KBM-7 (cell line): ENCODE measurements at regions not wholly inside any gene's neighbourhood (a gene's known extent, or its start where the extent isn't known, plus 50 kb on each side); places are given as distances from the start of the nearest gene placed in this dataset.
A peak's percentile ranks its signal among the peaks of the same experiment; 100 is the strongest.

Experiments
- DNase-seq: peaks from one replicate; pipeline ENCODE4 v3.0.0-alpha.2; 2015
- in situ Hi-C: fragments of 300-500 bp; cut with MboI; formaldehyde crosslinking; loops from 2 replicates; pipeline ENCODE4 v1.14.3; 2020; ENCODE audit warnings: low sequenced_read_pairs, low pct_unique_long_range_greater_than_20kb, mixed read lengths

DNA sequence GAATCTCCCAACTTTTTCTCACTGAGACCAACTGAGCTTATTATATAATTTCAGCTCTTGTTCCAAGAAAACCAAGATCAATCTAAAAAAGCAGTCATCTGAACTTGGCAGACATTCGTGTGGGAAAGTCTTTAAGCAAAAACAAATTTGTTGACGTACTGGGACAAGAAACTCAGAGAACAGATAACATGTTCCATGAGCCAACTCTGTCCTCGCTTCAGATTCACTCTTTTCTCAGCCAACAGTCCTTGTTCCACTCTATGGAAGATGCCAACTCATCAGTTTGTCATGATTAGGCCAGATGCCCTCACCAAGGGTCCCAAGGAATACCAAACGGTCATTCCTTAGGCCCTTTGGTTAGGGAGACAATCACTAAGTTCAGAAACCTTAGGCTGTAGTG lies 224.2 kb upstream of the CTAGE1 start:
- DNase-seq = no peak
- in situ Hi-C loops = no loop called here

DNA sequence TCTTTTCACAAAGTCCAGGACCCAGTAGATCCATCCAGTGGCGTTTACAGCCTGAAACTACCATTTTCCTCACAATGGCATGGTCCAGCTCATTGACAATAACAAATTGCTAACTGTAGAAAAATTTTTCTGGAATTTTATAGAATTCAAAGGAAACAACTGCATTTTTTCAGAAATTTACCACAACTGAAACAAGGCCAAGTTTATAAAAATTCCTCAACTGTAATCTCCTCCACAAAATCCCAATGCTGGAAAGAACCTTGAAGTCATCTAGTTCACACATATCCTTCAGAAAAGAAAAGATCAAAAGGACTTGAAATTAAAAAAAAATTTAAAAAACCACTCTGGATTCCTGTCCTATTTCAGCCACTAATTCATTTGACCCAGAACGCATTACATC lies 226.0 kb upstream of the CTAGE1 start:
- in situ Hi-C loops = no loop called here
- no peak for DNase-seq

DNA sequence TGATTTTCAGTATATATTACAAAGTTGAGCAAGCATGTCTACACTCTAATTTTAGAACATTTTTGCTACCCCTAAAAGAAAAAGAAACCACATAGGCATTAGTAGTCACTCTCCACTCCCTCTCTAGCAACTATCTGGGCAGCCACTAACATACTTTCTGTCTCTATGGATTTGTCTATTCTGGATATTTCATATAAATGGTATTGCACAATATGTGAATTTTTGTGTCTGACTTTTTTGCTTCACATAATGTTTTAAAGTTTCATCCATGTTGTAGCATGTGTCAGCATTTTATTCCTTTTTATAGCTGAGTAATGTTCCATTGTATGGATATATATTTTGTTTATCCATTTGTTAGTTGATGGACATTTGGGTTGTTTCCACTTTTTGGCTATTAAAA lies 232.5 kb upstream of the CTAGE1 start:
- no peak for DNase-seq
- in situ Hi-C loops = no loop called here

DNA sequence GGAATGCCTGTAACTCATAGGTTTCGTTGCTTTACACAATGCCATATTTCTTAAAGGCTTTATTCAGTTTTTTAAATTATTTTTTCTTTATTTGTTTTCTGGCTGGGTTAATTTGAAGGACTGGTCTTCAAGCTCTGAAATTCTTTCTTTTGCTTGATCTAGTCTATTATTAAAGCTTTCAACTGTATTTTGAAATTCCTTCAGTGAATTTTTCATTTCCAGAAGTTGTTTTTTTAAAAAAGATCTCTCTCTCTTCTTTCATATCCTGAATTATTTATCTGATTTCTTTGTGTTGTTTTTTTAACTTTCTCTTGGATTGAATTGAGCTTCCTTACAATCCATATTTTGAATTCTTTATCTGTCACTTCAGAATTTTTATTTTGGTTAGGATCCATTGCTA lies 239.9 kb upstream of the CTAGE1 start:
- DNase-seq = no peak
- in situ Hi-C loops = no loop called here

DNA sequence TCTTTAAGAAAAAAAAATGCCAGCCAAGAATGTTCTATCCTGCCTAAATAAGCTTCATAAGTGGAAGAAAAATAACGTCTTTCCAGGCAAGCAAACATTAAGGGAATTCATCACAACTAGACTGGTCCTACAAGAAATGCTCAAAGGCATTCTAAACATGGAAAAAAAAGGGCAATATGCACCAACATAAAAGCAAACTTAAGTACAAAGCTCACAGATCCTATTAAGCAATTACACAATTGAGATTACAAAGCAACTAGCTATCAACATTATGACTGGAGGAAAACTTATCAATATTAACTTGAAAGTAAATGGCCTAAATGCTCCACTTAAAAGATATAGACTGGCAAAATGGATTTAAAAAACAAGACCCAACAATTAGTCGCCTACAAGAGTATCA lies 240.6 kb upstream of the CTAGE1 start:
- in situ Hi-C loops = no loop called here
- no peak for DNase-seq

DNA sequence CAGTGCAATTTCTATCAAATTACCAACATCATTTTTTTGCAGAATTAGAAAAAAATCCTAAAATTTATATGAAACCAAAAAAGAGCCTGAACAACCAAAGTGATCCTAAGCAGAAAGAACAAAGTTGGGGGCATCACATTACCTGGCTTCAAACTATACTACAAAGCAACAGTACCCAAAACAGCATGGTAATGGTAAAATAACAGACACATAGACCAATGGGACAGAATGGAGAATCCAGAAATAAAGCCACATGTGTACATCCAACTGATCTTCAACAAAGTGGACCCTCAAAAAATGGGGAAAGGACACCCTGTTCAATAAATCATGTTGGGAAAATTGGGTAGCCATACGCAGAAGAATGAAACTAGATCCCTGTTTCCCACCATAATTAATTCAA lies 245.7 kb upstream of the CTAGE1 start:
- no peak for DNase-seq
- in situ Hi-C loops = no loop called here

DNA sequence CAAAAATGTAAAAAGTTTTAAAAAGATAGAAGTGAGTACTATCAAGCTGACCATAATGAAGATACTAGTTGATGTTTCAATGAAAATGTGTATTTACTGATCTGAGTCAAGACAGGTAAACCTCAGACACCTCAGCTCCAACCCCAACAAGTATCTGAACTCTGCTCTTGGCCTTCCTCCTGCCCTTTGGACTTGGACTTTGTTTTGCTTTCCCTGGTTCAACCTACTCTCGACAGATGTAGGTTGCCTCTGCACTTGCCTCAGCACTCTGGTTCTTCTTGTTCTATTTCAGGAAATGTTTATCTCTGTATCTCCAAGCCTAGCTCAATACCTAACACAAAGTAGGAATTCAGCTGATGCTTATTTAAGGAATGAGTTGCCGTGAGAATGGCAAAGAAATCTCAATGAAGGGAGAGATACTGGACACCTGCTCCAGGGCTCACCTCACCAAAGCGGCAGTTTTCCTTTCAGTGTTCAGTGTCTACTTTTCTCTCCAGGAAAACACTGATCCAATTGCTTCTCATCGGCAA lies 248.8 kb upstream of the CTAGE1 start:
- no peak for DNase-seq
- in situ Hi-C loops = no loop called here

DNA sequence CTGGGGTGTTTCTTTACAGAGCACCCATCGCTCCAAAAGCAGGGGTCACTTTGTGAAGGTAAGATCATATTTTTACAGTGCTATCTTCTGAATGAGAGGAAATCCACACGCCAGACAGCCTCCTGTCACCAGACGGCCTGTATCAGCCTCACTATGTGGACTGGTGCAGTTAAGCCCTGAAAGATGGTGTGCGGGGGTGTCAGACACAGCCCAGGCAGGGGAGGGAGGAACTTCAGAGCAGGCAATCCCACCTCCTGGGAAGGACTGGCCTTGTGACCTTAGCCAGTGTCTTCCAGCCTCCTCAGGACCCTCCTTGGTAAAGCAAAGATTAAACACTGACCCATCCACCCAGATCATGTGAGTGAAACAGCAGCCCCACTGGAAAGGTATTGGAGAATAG lies 249.4 kb upstream of the CTAGE1 start:
- in situ Hi-C loops = no loop called here
- DNase-seq = no peak

DNA sequence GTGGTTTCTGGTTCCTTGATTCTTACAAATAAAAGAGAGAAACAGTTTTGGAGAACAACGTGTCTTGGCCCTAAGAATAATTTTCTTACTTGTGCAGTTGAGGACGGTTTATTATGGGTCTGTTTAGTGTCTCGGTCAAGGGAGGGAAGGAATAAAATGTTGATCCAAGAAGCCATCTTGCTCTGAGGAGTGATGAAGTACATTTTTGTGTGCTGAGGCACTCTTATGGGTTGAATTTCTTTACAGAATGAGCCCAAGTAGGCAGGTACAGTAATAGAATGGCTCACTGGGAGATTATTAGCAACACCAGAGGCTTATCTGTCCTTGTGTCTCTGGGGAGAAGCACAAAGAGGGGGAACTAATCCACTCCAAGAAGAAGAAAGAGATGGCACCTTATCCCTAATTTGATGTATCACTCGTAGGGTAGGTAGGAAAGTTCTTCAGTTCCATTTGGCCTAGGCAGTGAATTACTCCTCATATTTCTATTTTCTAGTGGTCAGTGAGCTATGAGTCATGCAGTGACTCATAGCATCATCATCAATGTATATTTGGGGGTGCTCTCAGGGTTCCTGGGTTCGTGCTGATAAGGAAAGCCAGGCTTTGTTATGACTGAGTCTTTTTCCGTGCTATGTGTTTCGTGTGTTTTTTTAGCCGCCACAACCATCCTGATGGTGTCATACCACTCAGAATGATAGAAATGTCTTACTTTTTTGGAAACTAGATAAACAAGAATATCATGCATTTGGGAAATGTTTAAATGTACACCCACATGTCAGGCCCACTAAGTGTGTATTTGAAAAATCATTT lies 250.1 kb upstream of the CTAGE1 start:
- DNase-seq = peak; percentile 7
- in situ Hi-C loops = no loop called here

DNA sequence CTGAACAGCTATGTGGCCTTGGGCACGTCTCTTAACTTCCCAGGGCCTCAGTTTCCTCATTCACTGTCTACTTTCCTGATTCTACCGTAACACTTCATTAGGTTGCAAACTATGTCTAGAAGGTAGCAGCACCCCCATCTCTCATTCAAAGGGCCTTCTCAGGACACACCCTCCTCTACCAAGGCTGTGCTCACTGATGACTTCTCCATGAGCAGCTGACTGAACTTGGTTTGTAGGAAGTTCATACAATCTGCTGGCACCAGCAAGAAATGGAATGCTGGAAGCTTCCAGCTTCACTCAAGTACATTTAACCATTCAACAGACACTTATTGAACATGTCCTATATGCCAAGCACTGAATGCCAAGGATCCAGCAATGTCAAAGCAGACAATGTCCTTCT lies 250.8 kb upstream of the CTAGE1 start:
- DNase-seq = no peak
- in situ Hi-C loops = no loop called here

DNA sequence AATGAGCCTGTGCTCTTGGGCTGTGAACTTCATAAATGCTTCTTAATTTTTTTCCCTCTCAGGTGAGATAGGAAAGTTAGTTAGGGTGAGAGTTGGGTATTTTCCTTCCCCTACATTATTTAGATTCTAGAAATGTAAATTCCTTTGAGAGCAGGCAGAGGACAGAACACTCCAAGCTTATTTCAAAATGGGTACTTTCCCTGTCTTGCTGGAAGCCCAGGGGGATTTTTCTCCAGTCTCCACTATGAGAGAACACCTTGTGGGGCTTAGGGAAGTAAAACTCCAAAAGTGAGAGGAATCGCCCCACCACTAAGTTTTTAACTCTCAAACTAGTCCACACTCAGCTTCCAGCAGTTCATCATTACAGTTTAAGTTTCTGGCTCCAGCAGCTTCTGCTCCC lies 253.2 kb upstream of the CTAGE1 start:
- in situ Hi-C loops = no loop called here
- DNase-seq = no peak

DNA sequence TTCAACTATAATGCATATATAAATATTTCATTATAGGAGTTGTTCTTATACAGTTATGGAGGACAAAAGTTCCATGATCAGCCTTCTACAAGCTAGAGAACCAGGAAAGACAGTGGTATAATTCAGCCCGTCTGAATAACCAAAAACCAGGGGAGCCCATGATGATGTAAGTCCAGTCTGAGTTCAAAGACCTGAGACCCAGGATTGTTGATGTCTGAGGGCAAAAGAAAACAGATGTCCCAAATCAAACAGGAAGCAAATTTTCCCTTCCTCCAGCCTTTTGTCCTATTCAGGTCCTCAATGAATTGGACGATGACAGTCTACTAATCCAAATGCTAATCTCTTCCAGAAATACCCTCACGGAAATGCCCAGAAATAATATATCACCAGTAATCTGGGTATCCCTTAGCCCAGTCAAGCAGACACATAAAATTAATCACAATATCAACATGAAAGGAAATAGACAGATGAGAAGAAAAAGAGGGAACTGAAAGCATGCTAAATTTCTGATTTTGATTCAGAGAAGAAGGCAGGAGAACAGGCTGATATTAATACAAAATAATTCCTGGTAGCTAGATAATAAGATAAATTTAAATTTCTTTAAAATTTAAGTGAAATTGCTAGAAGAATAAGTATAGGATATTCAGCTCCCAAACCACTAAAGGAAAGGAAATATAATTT lies 255.6 kb upstream of the CTAGE1 start:
- in situ Hi-C loops = no loop called here
- no peak for DNase-seq

DNA sequence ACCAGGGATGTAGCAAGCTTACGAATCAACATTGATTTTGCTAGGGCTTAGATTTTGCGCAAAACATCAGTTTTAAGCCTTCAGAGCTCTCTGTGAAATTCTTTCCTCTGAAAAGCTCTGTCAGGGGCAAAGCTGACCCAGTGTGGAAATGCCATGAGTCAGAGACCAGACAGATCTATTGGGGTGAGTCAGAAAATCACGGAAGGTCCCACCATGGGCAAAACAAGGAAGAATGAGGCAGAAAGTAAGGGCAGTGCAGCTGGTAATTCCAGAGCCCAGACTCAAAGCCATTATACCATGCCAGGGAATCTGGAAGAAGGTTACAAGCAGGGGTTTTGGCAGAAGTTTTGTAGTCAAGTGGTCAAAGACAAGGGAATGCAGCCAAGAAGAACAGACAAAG lies 256.6 kb upstream of the CTAGE1 start:
- no peak for DNase-seq
- in situ Hi-C loops = no loop called here

DNA sequence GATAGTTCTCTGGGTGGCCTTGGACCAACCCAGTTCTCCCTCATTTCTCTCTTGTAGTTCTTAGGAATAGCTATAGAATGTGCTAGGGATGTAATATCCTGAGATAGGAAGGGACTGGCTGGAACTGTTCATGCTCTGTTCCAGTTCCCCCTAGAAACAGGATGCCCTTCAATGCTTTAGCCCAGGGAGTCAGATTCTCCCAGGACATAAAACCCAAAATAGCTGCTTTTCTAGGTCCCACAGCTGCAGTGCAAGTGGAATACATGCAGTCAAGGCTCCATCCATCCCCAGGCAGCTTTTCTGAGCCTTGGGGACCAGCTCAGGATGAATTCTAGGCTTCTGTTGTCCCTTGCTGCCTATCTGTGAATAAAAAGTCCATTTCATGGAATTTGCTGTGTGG lies 257.3 kb upstream of the CTAGE1 start:
- DNase-seq = no peak
- in situ Hi-C loops = no loop called here

DNA sequence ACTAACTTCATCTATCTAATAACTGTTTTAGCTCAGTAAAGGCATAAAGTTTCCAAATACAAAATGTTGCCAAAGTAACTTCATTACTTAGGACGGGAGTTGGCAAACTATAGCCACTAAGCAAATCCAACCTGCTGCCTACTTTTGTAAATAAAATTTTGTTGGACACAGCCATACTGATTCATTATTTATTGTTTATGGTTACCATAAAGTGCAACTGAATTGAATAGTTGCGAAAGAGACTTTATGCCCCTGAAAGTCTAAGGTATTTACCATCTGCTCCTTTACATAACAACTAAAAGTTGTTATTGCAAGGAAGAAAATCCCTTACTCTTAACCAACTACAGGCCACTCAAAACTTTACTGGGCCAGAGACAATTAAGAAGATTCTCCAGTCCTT lies 256.7 kb upstream of the RBBP8 start:
- in situ Hi-C loops = no loop called here
- no peak for DNase-seq

DNA sequence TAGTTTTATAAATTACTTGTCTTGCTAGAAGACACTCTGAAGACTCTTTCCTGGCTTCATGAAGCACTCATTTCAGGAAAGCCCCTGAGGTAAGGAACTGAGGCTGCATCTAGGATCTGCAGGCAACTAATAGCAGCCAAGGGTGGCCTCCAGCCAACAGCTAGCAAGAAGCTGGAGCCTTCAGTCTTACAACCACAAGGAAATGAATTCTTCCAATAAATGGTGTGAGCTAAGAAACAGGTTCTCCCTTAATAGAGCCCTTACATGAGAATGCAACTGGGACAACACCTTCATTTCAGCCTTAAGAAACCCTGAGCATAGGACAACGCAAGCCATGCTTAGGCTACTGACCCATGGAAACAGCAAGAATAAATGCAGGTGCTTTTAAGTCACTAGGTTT lies 254.6 kb upstream of the RBBP8 start:
- in situ Hi-C loops = no loop called here
- DNase-seq = no peak

DNA sequence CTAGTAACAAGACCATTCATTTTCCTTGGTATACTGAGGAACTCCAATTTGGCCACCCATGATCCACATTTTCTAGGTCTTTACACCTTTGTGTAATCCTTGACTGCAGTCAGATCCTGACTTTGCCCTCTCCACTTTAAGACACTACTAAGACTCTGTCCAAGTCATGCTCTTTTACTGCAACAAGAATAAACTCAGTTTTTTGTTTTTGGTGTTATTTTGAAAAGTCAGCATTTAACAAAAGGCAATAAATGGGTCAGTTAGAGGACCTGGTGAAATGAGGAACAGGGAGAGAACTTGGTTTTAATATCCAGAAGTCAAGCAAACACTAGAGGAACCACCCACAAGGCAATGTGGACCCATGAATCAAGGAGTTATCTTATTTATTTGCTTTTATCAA lies 252.2 kb upstream of the RBBP8 start:
- in situ Hi-C loops = no loop called here
- DNase-seq = no peak

DNA sequence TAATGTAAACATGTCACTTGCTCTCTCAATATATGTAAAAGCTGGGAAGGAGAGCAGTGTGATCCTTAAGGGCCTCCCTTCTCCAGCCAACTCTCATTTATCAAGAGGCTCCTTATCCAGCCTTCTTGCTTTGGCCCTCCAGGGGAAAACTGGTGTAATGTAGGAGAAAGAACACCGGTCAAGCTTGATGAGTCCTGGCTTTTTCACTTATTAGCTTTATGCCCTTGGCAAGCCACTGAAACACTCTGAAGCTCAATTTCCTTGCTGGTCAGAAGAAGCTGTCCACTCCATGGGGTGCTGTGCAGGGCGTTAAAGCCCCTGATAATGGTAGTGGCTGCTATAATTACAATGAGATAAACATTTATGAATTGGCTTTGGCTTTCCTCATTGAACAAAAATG lies 251.2 kb upstream of the RBBP8 start:
- no peak for DNase-seq
- in situ Hi-C loops = no loop called here

DNA sequence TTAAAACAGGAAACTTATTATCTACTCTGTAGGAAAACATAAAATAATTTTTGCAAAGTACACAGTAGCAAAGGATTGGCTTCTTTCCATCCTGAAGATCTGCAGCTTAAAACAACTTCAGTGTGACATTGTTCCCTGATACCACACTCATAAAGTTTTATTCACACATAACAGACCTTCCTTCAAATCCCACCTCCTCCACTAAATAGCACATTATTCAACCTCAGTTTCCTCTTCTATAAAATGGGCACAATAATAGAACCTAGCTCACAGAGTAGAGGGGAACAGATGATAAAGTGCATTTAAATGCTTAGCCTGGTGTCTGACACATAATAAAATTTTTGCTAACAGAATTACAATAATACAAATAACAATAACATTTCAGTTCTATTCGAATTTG lies 250.4 kb upstream of the RBBP8 start:
- in situ Hi-C loops = no loop called here

DNA sequence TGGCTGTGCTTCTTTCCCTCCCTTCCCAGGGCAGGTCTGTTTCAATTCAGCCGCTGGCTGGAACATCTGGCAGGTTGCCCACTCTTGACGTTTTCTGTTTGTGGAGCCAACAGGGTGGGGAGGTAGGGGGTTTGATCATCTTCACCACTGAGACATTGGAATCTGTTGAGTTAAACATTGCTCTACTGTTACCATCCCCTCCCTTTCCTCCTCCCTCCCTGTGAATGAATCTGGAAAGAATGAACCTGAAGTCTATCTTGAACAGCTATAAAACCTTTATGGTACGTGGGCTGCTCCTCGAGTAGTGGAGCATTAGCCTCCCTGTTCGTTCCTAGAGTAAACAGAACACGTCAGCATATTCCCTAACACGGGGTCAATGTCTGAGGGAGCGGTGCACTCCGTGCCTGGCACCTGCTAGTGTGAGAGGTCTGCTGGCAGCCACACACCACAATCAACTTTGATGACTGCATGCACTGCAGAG lies 249.9 kb upstream of the RBBP8 start:
- no peak for DNase-seq
- in situ Hi-C loops = no loop called here

More for the DNA sequence above, 250.4 kb upstream of the RBBP8 start:
- no peak for DNase-seq

DNA sequence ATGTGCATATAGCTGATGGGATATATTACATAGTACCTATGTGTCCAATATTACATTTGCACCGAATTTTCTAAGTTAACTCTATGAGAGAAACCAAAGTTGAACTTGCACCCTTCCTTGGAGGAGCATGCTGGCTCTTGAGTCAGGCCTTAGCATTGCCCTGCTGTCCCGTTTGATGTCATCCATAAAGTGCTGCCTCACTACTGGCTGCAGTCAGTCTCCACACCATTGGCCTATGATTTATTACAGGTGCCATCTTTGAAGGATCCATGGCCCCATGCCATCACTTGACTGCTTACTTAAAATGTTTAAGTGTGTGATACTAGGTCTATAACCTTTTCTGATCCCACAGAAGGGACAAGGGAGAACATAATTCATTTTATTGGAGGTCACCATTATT lies 249.3 kb upstream of the RBBP8 start:
- DNase-seq = no peak
- in situ Hi-C loops = no loop called here
